Loucy (cell line): ENCODE measurements at regions not wholly inside any gene's neighbourhood (a gene's known extent, or its start where the extent isn't known, plus 50 kb on each side); places are given as distances from the start of the nearest gene placed in this dataset.

Experiments
- H2AFZ ChIP-seq: fragments of 200-600 bp; sonication (generic); 2 replicates; pipeline ENCODE4 v1.6.0; 2016; ENCODE audit warnings: antibody characterized with exemption, mild to moderate bottlenecking, low read length, moderate library complexity
- H3F3A ChIP-seq: fragments of 200-600 bp; 2 replicates; pipeline ENCODE4 v1.6.0; 2016; ENCODE audit warnings: antibody characterized with exemption, low read depth, mild to moderate bottlenecking
- H3K27me3 ChIP-seq: fragments of 200-600 bp; sonication (generic); 2 replicates; pipeline ENCODE4 v1.6.1; 2014; ENCODE audit warnings: low read length, mild to moderate bottlenecking; ENCODE audit not compliant: insufficient read depth, poor library complexity, severe bottlenecking
- H3K36me3 ChIP-seq: fragments of 200-600 bp; sonication (generic); 2 replicates; pipeline ENCODE4 v1.6.1; 2016; ENCODE audit warnings: low read length; ENCODE audit not compliant: insufficient read depth
- H3K4me1 ChIP-seq: fragments of 200-600 bp; sonication (generic); 2 replicates; pipeline ENCODE4 v1.5.1; 2014; ENCODE audit warnings: low read length, mild to moderate bottlenecking; ENCODE audit not compliant: insufficient read depth, poor library complexity, severe bottlenecking
- H3K4me2 ChIP-seq: fragments of 200-600 bp; sonication (generic); 2 replicates; pipeline ENCODE4 v1.6.0; 2014; ENCODE audit warnings: antibody characterized with exemption, low read length, low read depth, mild to moderate bottlenecking; ENCODE audit not compliant: poor library complexity, severe bottlenecking
- H3K4me3 ChIP-seq: fragments of 200-600 bp; sonication (generic); 2 replicates; pipeline ENCODE4 v1.5.1; 2014; ENCODE audit warnings: low read length, mild to moderate bottlenecking, mixed read lengths; ENCODE audit not compliant: poor library complexity, severe bottlenecking
- H3K79me2 ChIP-seq: fragments of 200-600 bp; sonication (generic); 2 replicates; pipeline ENCODE4 v1.6.1; 2014; ENCODE audit warnings: low read length; ENCODE audit not compliant: insufficient read depth
- H3K9ac ChIP-seq: fragments of 200-600 bp; sonication (generic); 2 replicates; pipeline ENCODE4 v1.6.0; 2014; ENCODE audit warnings: mild to moderate bottlenecking, low read depth, low read length, moderate library complexity; ENCODE audit not compliant: poor library complexity, severe bottlenecking
- H3K9me2 ChIP-seq: fragments of 200-600 bp; sonication (generic); replicated peaks from 2 replicates; pipeline ENCODE4 v1.6.1; 2016; ENCODE audit warnings: low read depth, low read length, mixed read lengths
- H3K9me3 ChIP-seq: fragments of 200-600 bp; sonication (generic); 2 replicates; pipeline ENCODE4 v1.6.1; 2014; ENCODE audit warnings: mild to moderate bottlenecking, antibody characterized with exemption, low read length, low read depth; ENCODE audit not compliant: insufficient read depth
- H4K20me1 ChIP-seq: fragments of 200-600 bp; sonication (generic); 2 replicates; pipeline ENCODE4 v1.6.0; 2014; ENCODE audit warnings: antibody characterized with exemption, low read length, mild to moderate bottlenecking; ENCODE audit not compliant: insufficient read depth, poor library complexity, severe bottlenecking
- CTCF ChIP-seq: fragments of 200-600 bp; sonication (generic); conservative IDR thresholded peaks from 2 replicates; pipeline ENCODE4 v1.5.1; 2014; ENCODE audit warnings: mild to moderate bottlenecking, antibody characterized with exemption, low read length
- EZH2phosphoT487 ChIP-seq: fragments of 200-600 bp; IDR thresholded peaks from 2 replicates; pipeline ENCODE4 v1.6.1; 2018; ENCODE audit warnings: antibody characterized with exemption, mild to moderate bottlenecking, moderate library complexity, borderline replicate concordance

GRCh38 chr18:7490104-7490503 is 77.0 kb upstream of the PTPRM start:
- TF ChIP-seq EZH2phosphoT487: no peak
- TF ChIP-seq CTCF: no peak
- Histone ChIP-seq H3K4me3 (no peak overlapping the region), H3K36me3 (no peaks in the 10 kb centered on the region), H3F3A (no peaks in the 10 kb centered on the region), H4K20me1 (no peaks in the 10 kb centered on the region), H3K9ac (no peak overlapping the region), H3K79me2 (no peaks in the 10 kb centered on the region), H3K27me3 (no peaks in the 10 kb centered on the region), H3K9me3 (no peaks in the 10 kb centered on the region), H3K9me2 (no peaks in the 10 kb centered on the region), H3K4me1 (no peaks in the 10 kb centered on the region), H2AFZ (no peak overlapping the region), H3K4me2 (no peak overlapping the region)

GRCh38 chr18:7492385-7492784 is 74.7 kb upstream of the PTPRM start:
- H3K4me3 ChIP-seq: no peak overlapping the region
- no peaks in the 10 kb centered on the region for H3K9me3 ChIP-seq
- no peaks in the 10 kb centered on the region for H4K20me1 ChIP-seq
- no peak overlapping the region for H3K4me2 ChIP-seq
- H3K9me2 ChIP-seq: no peaks in the 10 kb centered on the region
- no peaks in the 10 kb centered on the region for H3K4me1 ChIP-seq
- no peaks in the 10 kb centered on the region for H3K79me2 ChIP-seq
- H3K9ac ChIP-seq: no peak overlapping the region
- no peak for TF ChIP-seq EZH2phosphoT487
- H2AFZ ChIP-seq: no peak overlapping the region
- H3F3A ChIP-seq: no peaks in the 10 kb centered on the region
- no peaks in the 10 kb centered on the region for H3K27me3 ChIP-seq
- H3K36me3 ChIP-seq: no peaks in the 10 kb centered on the region

GRCh38 chr18:7497081-7497480 is 70.0 kb upstream of the PTPRM start:
- Histone ChIP-seq H3K4me1 (no peaks in the 10 kb centered on the region), H3K36me3 (no peaks in the 10 kb centered on the region), H3K4me3 (no peak overlapping the region), H3K9ac (no peak overlapping the region), H2AFZ (no peak overlapping the region), H3K79me2 (no peaks in the 10 kb centered on the region), H3K27me3 (no peaks in the 10 kb centered on the region), H3K9me3 (no peaks in the 10 kb centered on the region; the same call in 1 of the 2 replicates), H4K20me1 (no peaks in the 10 kb centered on the region), H3F3A (no peaks in the 10 kb centered on the region), H3K9me2 (no peaks in the 10 kb centered on the region), H3K4me2 (no peak overlapping the region)
- TF ChIP-seq EZH2phosphoT487: no peak
- no peak for TF ChIP-seq CTCF

- no peak overlapping the region for H3K9ac ChIP-seq
- H3K4me1 ChIP-seq: no peaks in the 10 kb centered on the region
- H3K79me2 ChIP-seq: no peaks in the 10 kb centered on the region
- no peaks in the 10 kb centered on the region for H3K36me3 ChIP-seq
- no peak overlapping the region for H2AFZ ChIP-seq
- H3K9me3 ChIP-seq: no peaks in the 10 kb centered on the region
- no peaks in the 10 kb centered on the region for H3K27me3 ChIP-seq
- no peaks in the 10 kb centered on the region for H4K20me1 ChIP-seq
- H3K9me2 ChIP-seq: no peaks in the 10 kb centered on the region
- H3K4me2 ChIP-seq: no peak overlapping the region
- no peak for TF ChIP-seq CTCF
- no peak for TF ChIP-seq EZH2phosphoT487
- H3F3A ChIP-seq: no peaks in the 10 kb centered on the region
- no peak overlapping the region for H3K4me3 ChIP-seq
Measured at GRCh38 chr18:7511106-7511505, 56.0 kb upstream of the PTPRM start.
